ENCODE measurements at regions not wholly inside any gene's neighbourhood (a gene's known extent, or its start where the extent isn't known, plus 50 kb on each side); places are given as distances from the start of the nearest gene placed in this dataset.

DNA sequence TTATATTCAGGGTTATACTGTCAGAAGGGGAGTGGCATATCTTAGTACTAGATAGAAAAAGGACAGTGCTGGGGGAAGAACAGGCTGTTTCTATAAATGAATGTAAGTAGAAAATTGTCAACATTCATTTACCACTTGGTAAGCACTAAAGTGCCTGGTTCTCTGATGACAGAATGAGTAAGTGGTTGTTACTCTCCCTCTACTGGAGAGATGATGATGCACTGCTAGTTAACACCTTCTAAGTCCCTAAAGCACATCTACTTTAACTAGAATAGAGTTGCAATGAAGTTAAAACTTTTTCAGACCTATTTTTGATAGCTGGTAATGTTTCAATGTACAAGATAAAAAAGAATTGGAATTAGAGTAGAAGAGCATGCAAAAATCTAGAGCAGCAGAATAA, 214.5 kb downstream of the KLHL4 start:
- Histone ChIP-seq H3K4me2 (ENCODE audit: low read length) (no peak overlapping the region), H3K9me3 (ENCODE audit: low read length) (no peaks in the 10 kb centered on the region), H3K27ac (ENCODE audit: low read depth, low read length, poor library complexity, severe bottlenecking) (no peak overlapping the region), H2AFZ (ENCODE audit: low read length) (no peak overlapping the region), H3K79me2 (ENCODE audit: insufficient read depth, low read depth, low read length) (no peaks in the 10 kb centered on the region), H4K20me1 (ENCODE audit: insufficient read depth, low read length) (no peaks in the 10 kb centered on the region), H3K4me3 (ENCODE audit: low read depth, low read length, poor library complexity, severe bottlenecking) (no peak overlapping the region), H3K36me3 (ENCODE audit: insufficient read depth, low read length) (no peaks in the 10 kb centered on the region), H3K9me2 (ENCODE audit: insufficient read depth, low read length) (no peaks in the 10 kb centered on the region), H3K4me1 (ENCODE audit: insufficient read depth, low read length, poor library complexity, severe bottlenecking) (no peaks in the 10 kb centered on the region)
- no peak for DNase-seq (ENCODE audit: low spot score)
- POLR2A ChIA-PET, result no interaction called here
- CTCF ChIA-PET (ENCODE audit: unreplicated experiment), result no interaction called here
- intact Hi-C loops (cut with micrococcal nuclease; ENCODE audit: unreplicated experiment), result no loop called here
- no peak for TF ChIP-seq EZH2phosphoT487 (IDR thresholded peaks at IDR 0.05; ENCODE audit: borderline replicate concordance, low read depth, low read length)
- TF ChIP-seq, protein P1, sequence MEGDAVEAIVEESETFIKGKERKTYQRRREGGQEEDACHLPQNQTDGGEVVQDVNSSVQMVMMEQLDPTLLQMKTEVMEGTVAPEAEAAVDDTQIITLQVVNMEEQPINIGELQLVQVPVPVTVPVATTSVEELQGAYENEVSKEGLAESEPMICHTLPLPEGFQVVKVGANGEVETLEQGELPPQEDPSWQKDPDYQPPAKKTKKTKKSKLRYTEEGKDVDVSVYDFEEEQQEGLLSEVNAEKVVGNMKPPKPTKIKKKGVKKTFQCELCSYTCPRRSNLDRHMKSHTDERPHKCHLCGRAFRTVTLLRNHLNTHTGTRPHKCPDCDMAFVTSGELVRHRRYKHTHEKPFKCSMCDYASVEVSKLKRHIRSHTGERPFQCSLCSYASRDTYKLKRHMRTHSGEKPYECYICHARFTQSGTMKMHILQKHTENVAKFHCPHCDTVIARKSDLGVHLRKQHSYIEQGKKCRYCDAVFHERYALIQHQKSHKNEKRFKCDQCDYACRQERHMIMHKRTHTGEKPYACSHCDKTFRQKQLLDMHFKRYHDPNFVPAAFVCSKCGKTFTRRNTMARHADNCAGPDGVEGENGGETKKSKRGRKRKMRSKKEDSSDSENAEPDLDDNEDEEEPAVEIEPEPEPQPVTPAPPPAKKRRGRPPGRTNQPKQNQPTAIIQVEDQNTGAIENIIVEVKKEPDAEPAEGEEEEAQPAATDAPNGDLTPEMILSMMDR (conservative IDR thresholded peaks at IDR 0.05; ENCODE audit: low read length), result no peak
- BruUV-seq (replicated peaks), result no TSS peak

DNA sequence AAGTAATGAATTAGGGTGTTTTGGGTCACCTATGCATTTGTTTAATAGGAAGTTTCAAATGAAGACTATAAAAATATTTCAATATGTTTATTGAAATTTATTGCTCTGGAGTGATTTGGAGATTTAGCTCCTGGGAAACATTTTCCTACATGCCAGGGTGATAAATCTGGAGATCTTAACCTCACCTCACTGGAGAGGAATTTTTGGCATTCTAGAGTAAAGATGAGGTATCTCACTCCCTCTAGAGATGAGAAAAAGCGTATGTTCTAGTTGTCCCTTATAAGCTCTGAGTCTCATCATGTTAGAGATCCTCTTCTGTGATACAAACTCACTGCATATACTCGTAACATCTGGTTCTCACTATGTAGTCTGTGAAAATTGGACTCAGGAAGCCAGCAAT, 219.0 kb downstream of the KLHL4 start:
- H2AFZ ChIP-seq (ENCODE audit: low read length), result no peak overlapping the region
- no peak overlapping the region for H3K4me2 ChIP-seq (ENCODE audit: low read length)
- no TSS peak for BruUV-seq (replicated peaks)
- H3K4me3 ChIP-seq (ENCODE audit: low read depth, low read length, poor library complexity, severe bottlenecking), result no peak overlapping the region
- POLR2A ChIA-PET, result no interaction called here
- no peak for DNase-seq (ENCODE audit: low spot score)
- H3K4me1 ChIP-seq (ENCODE audit: insufficient read depth, low read length, poor library complexity, severe bottlenecking), result no peaks in the 10 kb centered on the region
- intact Hi-C loops (cut with micrococcal nuclease; ENCODE audit: unreplicated experiment), result no loop called here
- no peak for TF ChIP-seq EZH2phosphoT487 (IDR thresholded peaks at IDR 0.05; ENCODE audit: borderline replicate concordance, low read depth, low read length)
- TF ChIP-seq, protein P1 (conservative IDR thresholded peaks at IDR 0.05; ENCODE audit: low read length), result no peak
- CTCF ChIA-PET (ENCODE audit: unreplicated experiment), result no interaction called here
- no peak overlapping the region for H3K27ac ChIP-seq (ENCODE audit: low read depth, low read length, poor library complexity, severe bottlenecking)
- H3K79me2 ChIP-seq (ENCODE audit: insufficient read depth, low read depth, low read length), result no peaks in the 10 kb centered on the region
- no peaks in the 10 kb centered on the region for H3K9me3 ChIP-seq (ENCODE audit: low read length)
- H3K36me3 ChIP-seq (ENCODE audit: insufficient read depth, low read length), result no peaks in the 10 kb centered on the region
- H4K20me1 ChIP-seq (ENCODE audit: insufficient read depth, low read length), result no peaks in the 10 kb centered on the region
- H3K9me2 ChIP-seq (ENCODE audit: insufficient read depth, low read length), result no peaks in the 10 kb centered on the region

DNA sequence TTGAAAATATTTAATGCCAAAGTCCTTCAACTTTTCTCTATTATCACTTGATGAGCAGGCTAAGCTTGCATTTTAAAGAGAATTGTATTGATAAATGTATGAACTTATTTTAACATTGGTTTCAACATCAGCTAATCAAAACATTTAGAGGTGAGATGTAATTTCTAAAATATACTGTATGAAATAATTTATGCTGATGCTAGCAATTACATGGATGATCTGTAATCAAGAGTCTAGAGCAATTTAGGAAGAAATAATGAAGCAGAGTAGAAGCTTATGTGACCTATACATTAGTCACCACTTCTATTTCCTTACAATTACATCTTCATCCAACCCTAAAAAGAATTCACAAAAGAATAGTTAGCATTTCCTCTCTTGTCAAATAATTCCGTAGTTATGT, 226.8 kb downstream of the KLHL4 start:
- ChIA-PET POLR2A (no interaction called here), CTCF (ENCODE audit: unreplicated experiment) (no interaction called here)
- Histone ChIP-seq H3K4me3 (ENCODE audit: low read depth, low read length, poor library complexity, severe bottlenecking) (no peak overlapping the region), H3K36me3 (ENCODE audit: insufficient read depth, low read length) (no peaks in the 10 kb centered on the region), H3K9me2 (ENCODE audit: insufficient read depth, low read length) (no peaks in the 10 kb centered on the region), H2AFZ (ENCODE audit: low read length) (no peak overlapping the region), H3K9me3 (ENCODE audit: low read length) (no peaks in the 10 kb centered on the region), H3K79me2 (ENCODE audit: insufficient read depth, low read depth, low read length) (no peaks in the 10 kb centered on the region), H4K20me1 (ENCODE audit: insufficient read depth, low read length) (no peaks in the 10 kb centered on the region), H3K4me1 (ENCODE audit: insufficient read depth, low read length, poor library complexity, severe bottlenecking) (no peaks in the 10 kb centered on the region), H3K4me2 (ENCODE audit: low read length) (no peak overlapping the region), H3K27ac (ENCODE audit: low read depth, low read length, poor library complexity, severe bottlenecking) (no peak overlapping the region)
- no TSS peak for BruUV-seq (replicated peaks)
- DNase-seq (ENCODE audit: low spot score), result no peak
- TF ChIP-seq EZH2phosphoT487 (IDR thresholded peaks at IDR 0.05; ENCODE audit: borderline replicate concordance, low read depth, low read length), result no peak
- TF ChIP-seq, protein P1 (conservative IDR thresholded peaks at IDR 0.05; ENCODE audit: low read length), result no peak
- intact Hi-C loops (cut with micrococcal nuclease; ENCODE audit: unreplicated experiment), result no loop called here

Data from OCI-LY7 (cell line).